K562 (cell line): ENCODE measurements at regions not wholly inside any gene's neighbourhood (a gene's known extent, or its start where the extent isn't known, plus 50 kb on each side); places are given as distances from the start of the nearest gene placed in this dataset.

ENCODE experiments used
- ATAC-seq: fragments of 200-7000 bp; cut with Tn5 transposase; 3 replicates; pipeline ENCODE4 v1.9.1; 2020; ENCODE audit warnings: moderate library complexity
- BruUV-seq: library from RNA; stranded (reverse); fragments of 400-500 nt; replicated peaks from 2 replicates; lab custom pipeline; 2021; lab: Mats Ljungman, UMichigan
- CTCF ChIA-PET: fragments of 300-600 bp; formaldehyde crosslinking; extraction: SDS; loops from one replicate; lab custom pipeline; 2021; ENCODE audit warnings: low intra/inter-chr PET ratio; lab: Yijun Ruan, JAX
- POLR2A ChIA-PET: fragments of 300-600, 350-650 bp; sonication (Branson Sonifier 250); formaldehyde crosslinking; extraction: SDS; loops from one replicate; lab custom pipeline; 2021; ENCODE audit warnings: antibody characterized with exemption, inconsistent platforms; lab: Yijun Ruan, JAX
- DNase-seq, 4 experiments: peaks; one replicate each; pipeline versions ENCODE4 v3.0.0 to v3.0.0-alpha.2; 2011 to 2018; ENCODE audit warnings: low spot score in 3 of 4, mixed read lengths in 3 of 4; ENCODE audit errors: extremely low read depth in 1 of 4
- FAIRE-seq: peaks from 2 replicates; lab custom pipeline; 2011; peaks lifted over from hg19 to GRCh38; lab: Jason Lieb, UNC
- H2AFZ ChIP-seq: 2 replicates; pipeline ENCODE4 v1.6.0; 2011; ENCODE audit warnings: low read depth, low read length, control low read depth, inconsistent platforms
- H3K27ac ChIP-seq: fragments of 200-600 bp; 3 replicates; pipeline ENCODE4 v1.8.0; 2011; ENCODE audit warnings: low read depth, mild to moderate bottlenecking, control low read depth, inconsistent platforms, low read length, moderate library complexity, mixed read lengths; ENCODE audit errors: extremely low read depth
- H3K27me3 ChIP-seq, 2 experiments: fragments of 300-600 bp in 1 of 2; 2 replicates in 1 of 2; 3 replicates in 1 of 2; pipeline versions ENCODE4 v1.6.0 to v1.8.0; 2011; ENCODE audit warnings: inconsistent platforms in 2 of 2, low read length in 2 of 2, mild to moderate bottlenecking in 1 of 2, mixed read lengths in 1 of 2, moderate library complexity in 1 of 2; ENCODE audit not compliant: control insufficient read depth in 2 of 2, insufficient read depth in 2 of 2
- H3K36me3 ChIP-seq: fragments of 300-600 bp; 3 replicates; pipeline ENCODE4 v1.8.0; 2011; ENCODE audit warnings: mild to moderate bottlenecking, low read length, inconsistent platforms; ENCODE audit not compliant: control insufficient read depth, insufficient read depth
- H3K4me1 ChIP-seq, 2 experiments: fragments of 200-600 bp in 1 of 2; replicated peaks in 1 of 2; 2 replicates in 1 of 2; 3 replicates in 1 of 2; pipeline versions ENCODE4 v1.5.1 to v1.8.0; 2011; ENCODE audit warnings: inconsistent platforms in 2 of 2, low read length in 2 of 2, mild to moderate bottlenecking in 1 of 2, mixed read lengths in 1 of 2, moderate library complexity in 1 of 2; ENCODE audit not compliant: control insufficient read depth in 2 of 2, insufficient read depth in 2 of 2
- H3K4me2 ChIP-seq: 2 replicates; pipeline ENCODE4 v1.6.1; 2011; ENCODE audit warnings: low read length, control low read depth, inconsistent platforms, mixed read lengths; ENCODE audit not compliant: insufficient read depth
- H3K4me3 ChIP-seq: fragments of 200-600 bp; sonication (generic), shearing (Covaris generic); 2 replicates; pipeline ENCODE4 v1.5.1; 2016; ENCODE audit warnings: control low read depth, inconsistent platforms
- H3K79me2 ChIP-seq: fragments of 200-600 bp; 3 replicates; pipeline ENCODE4 v1.8.0; 2011; ENCODE audit warnings: low read length, inconsistent platforms; ENCODE audit not compliant: control insufficient read depth, insufficient read depth
- H3K9ac ChIP-seq, 2 experiments: 2 replicates each; pipeline versions ENCODE4 v1.6.0 to v1.6.1; 2011; ENCODE audit warnings: low read depth in 2 of 2, low read length in 2 of 2, control low read depth in 1 of 2, inconsistent platforms in 1 of 2, mild to moderate bottlenecking in 1 of 2, mixed read lengths in 1 of 2; ENCODE audit not compliant: insufficient read depth in 1 of 2
- H3K9me1 ChIP-seq: one replicate; pipeline ENCODE4 v1.6.0; 2011; ENCODE audit warnings: inconsistent platforms, mild to moderate bottlenecking, low read length, moderate library complexity; ENCODE audit not compliant: control insufficient read depth, insufficient read depth
- H3K9me3 ChIP-seq: replicated peaks from 2 replicates; pipeline ENCODE4 v1.5.1; 2011; ENCODE audit warnings: low read depth, low read length, inconsistent platforms; ENCODE audit not compliant: control insufficient read depth, insufficient read depth
- H4K20me1 ChIP-seq: replicated peaks from 2 replicates; pipeline ENCODE4 v1.6.1; 2011; ENCODE audit warnings: low read length, inconsistent platforms, mixed read lengths; ENCODE audit not compliant: control insufficient read depth, insufficient read depth
- CBFB ChIP-seq: sonication (generic); formaldehyde crosslinking; IDR thresholded peaks from 2 replicates; pipeline ENCODE4 v1.4.0; 2020; ENCODE audit warnings: mild to moderate bottlenecking, missing genetic modification reagents
- CBX2 ChIP-seq: fragments of 200-600 bp; sonication (generic); IDR thresholded peaks from one replicate; pipeline ENCODE4 v1.6.1; 2012; ENCODE audit warnings: mild to moderate bottlenecking, low read length, inconsistent platforms; ENCODE audit not compliant: insufficient read depth, poor library complexity, severe bottlenecking
- CXXC5 ChIP-seq: fragments of 250-450 bp; sonication (Bioruptor Pico); IDR thresholded peaks from 2 replicates; pipeline ENCODE4 v1.8.0; 2022; ENCODE audit warnings: inconsistent platforms, mild to moderate bottlenecking, moderate library complexity
- DLX4 ChIP-seq: fragments of 250-450 bp; sonication (Bioruptor Pico); IDR thresholded peaks from 2 replicates; pipeline ENCODE4 v1.6.1; 2021; ENCODE audit warnings: mild to moderate bottlenecking
- DMBX1 ChIP-seq: fragments of 250-450 bp; sonication (Bioruptor Pico); IDR thresholded peaks from 2 replicates; pipeline ENCODE4 v1.8.0; 2022; ENCODE audit warnings: inconsistent platforms, mild to moderate bottlenecking, moderate library complexity, borderline replicate concordance
- E2F6 ChIP-seq, 2 experiments: IDR thresholded peaks; 2 replicates each; pipeline ENCODE4 v1.6.1; 2011; ENCODE audit warnings: borderline replicate concordance in 1 of 2, control low read depth in 1 of 2, low read depth in 1 of 2, low read length in 1 of 2, mild to moderate bottlenecking in 1 of 2, mixed read lengths in 1 of 2, moderate library complexity in 1 of 2; ENCODE audit not compliant: insufficient read depth in 1 of 2, insufficient read length in 1 of 2, poor library complexity in 1 of 2, severe bottlenecking in 1 of 2; ENCODE audit errors: extremely low read depth in 1 of 2
- EWSR1 ChIP-seq: fragments of 450-650 bp; IDR thresholded peaks from 2 replicates; pipeline ENCODE4 v1.6.1; 2018; ENCODE audit warnings: borderline replicate concordance, mild to moderate bottlenecking, low read depth, moderate library complexity; ENCODE audit not compliant: partially characterized antibody
- KLF13 ChIP-seq: fragments of 450-650 bp; IDR thresholded peaks from 2 replicates; pipeline ENCODE4 v1.6.1; 2016; ENCODE audit warnings: missing genetic modification characterization, low read depth, mild to moderate bottlenecking, missing compliant biosample characterization, moderate library complexity, borderline replicate concordance
- MCM5 ChIP-seq: fragments of 450-650 bp; IDR thresholded peaks from 2 replicates; pipeline ENCODE4 v1.6.1; 2016; ENCODE audit warnings: low read depth
- NFE2 ChIP-seq: IDR thresholded peaks from 2 replicates; pipeline ENCODE4 v1.6.1; 2014; ENCODE audit warnings: antibody characterized with exemption, low read depth
- RFX1 ChIP-seq: fragments of 450-650 bp; IDR thresholded peaks from 2 replicates; pipeline ENCODE4 v1.6.1; 2016; ENCODE audit warnings: mild to moderate bottlenecking, moderate library complexity
- ZBTB11 ChIP-seq, 3 experiments: fragments of 200-800 bp in 1 of 3; fragments of 250-450 bp in 1 of 3; fragments of 450-650 bp in 1 of 3; sonication (Bioruptor Pico) in 1 of 3; sonication (Bioruptor generic) in 1 of 3; formaldehyde crosslinking in 1 of 3; IDR thresholded peaks; 2 replicates each; pipeline versions ENCODE4 v1.6.1 to v1.8.0; 2016 to 2022; ENCODE audit warnings: mild to moderate bottlenecking in 2 of 3, missing genetic modification characterization in 2 of 3, missing compliant biosample characterization in 1 of 3, moderate library complexity in 1 of 3
- ZNF175 ChIP-seq: fragments of 200-800 bp; sonication (Bioruptor generic); IDR thresholded peaks from 2 replicates; pipeline ENCODE4 v1.6.1; 2016; ENCODE audit warnings: low read depth, mild to moderate bottlenecking, missing genetic modification characterization, missing compliant biosample characterization
- ZNF24 ChIP-seq: fragments of 450-650 bp; IDR thresholded peaks from 2 replicates; pipeline ENCODE4 v1.6.1; 2016
- ZNF282 ChIP-seq: sonication (generic); formaldehyde crosslinking; IDR thresholded peaks from 2 replicates; pipeline ENCODE4 v1.8.1; 2023; ENCODE audit warnings: missing genetic modification reagents
- ZNF316 ChIP-seq: fragments of 450-650 bp; IDR thresholded peaks from 2 replicates; pipeline ENCODE4 v1.6.1; 2016
- ZNF707 ChIP-seq: fragments of 250-450 bp; sonication (Bioruptor Pico); conservative IDR thresholded peaks from 2 replicates; pipeline ENCODE4 v1.8.0; 2022; ENCODE audit warnings: inconsistent platforms, mild to moderate bottlenecking, moderate library complexity
- WGBS: fragments of 100-300 bp; shearing (Covaris generic); methylation state at CpG from one replicate; pipeline ENCODE4 v1.1.6; 2016; ENCODE audit warnings: low coverage, mixed read lengths; ENCODE audit not compliant: insufficient coverage; ENCODE audit errors: missing lambda C conversion rate; 5-methylcytosine and 5-hydroxymethylcytosine counted together
- in situ Hi-C: fragments of 300-500 bp; cut with MboI; formaldehyde crosslinking; loops from 4 replicates; pipeline ENCODE4 v1.15.0; 2018; ENCODE audit warnings: inconsistent platforms, mixed read lengths
- intact Hi-C: fragments of 100-400 bp; cut with micrococcal nuclease; formaldehyde crosslinking; loops from 2 replicates; pipeline ENCODE4 v1.14.2; 2022

- in situ Hi-C loops: no loop called here
- no peak for FAIRE-seq
- 0% methylated on average over 1 of the region's 1 CpG for whole genome bisulfite sequencing
- Histone ChIP-seq H3K27me3 (no peaks in the 10 kb centered on the region), H4K20me1 (no peaks in the 10 kb centered on the region), H3K9me3 (no peaks in the 10 kb centered on the region), H3K36me3 (no peaks in the 10 kb centered on the region), H3K4me3 (no peak overlapping the region), H3K4me2 (no peak overlapping the region), H3K9ac (no peak overlapping the region), H3K27ac (no peak overlapping the region), H3K4me1 (no peaks in the 10 kb centered on the region), H3K79me2 (no peaks in the 10 kb centered on the region), H3K9me1 (no peaks in the 10 kb centered on the region), H2AFZ (no peak overlapping the region)
- ChIA-PET CTCF (no interaction called here), POLR2A (no interaction called here)
- no peak for DNase-seq
- ATAC-seq: no peak
- no TSS peak for BruUV-seq
- TF ChIP-seq E2F6 (IDR thresholded peaks at IDR 0.05; ENCODE audit: borderline replicate concordance in 1 of 2, extremely low read depth in 1 of 2, insufficient read depth in 1 of 2, insufficient read length in 1 of 2, low read depth in 1 of 2, low read length in 1 of 2, poor library complexity in 1 of 2, severe bottlenecking in 1 of 2) (no peak), EWSR1 (no peak), ZNF282 (no peak), MCM5 (no peak), CBX2 (no peak), ZBTB11 (CRISPR knock-in tag; IDR thresholded peaks at IDR 0.05) (no peak), DLX4 (CRISPR knock-in tag) (no peak), RFX1 (no peak), DMBX1 (no peak), ZNF24 (no peak), CXXC5 (CRISPR knock-in tag) (no peak), KLF13 (no peak), ZNF175 (CRISPR knock-in tag) (no peak), ZNF707 (CRISPR knock-in tag) (no peak), ZNF316 (no peak), CBFB (CRISPR knock-in tag) (no peak), NFE2 (no peak)
- intact Hi-C loops: no loop called here
Observed at GRCh38 chr6:126786262-126786661, 332.2 kb upstream of the RSPO3 start.
